Lung (tissue), 11 donors: ENCODE measurements at regions not wholly inside any gene's neighbourhood (a gene's known extent, or its start where the extent isn't known, plus 50 kb on each side); places are given as distances from the start of the nearest gene placed in this dataset.

ENCODE experiments used
- ATAC-seq: fragments of 200-7000 bp; cut with Tn5 transposase; one replicate; pipeline ENCODE4 v1.9.1; 2020; ENCODE audit warnings: moderate number of reproducible peaks; ENCODE audit not compliant: insufficient read depth, low FRiP score
- DNase-seq, 3 donors: peaks; one replicate each; pipeline ENCODE4 v3.0.0-alpha.2; 2013 to 2017
- H3K27ac ChIP-seq, 2 donors: one replicate each; pipeline ENCODE4 v1.5.1; 2013; ENCODE audit warnings: mild to moderate bottlenecking in 2 of 2, moderate library complexity in 2 of 2, control low read depth in 1 of 2, inconsistent platforms in 1 of 2, low read depth in 1 of 2, low read length in 1 of 2
- H3K27me3 ChIP-seq, 3 donors: one replicate each; pipeline ENCODE4 v1.5.1; 2013; ENCODE audit warnings: low read length in 2 of 3; ENCODE audit not compliant: control insufficient read depth in 3 of 3, insufficient read depth in 3 of 3
- H3K36me3 ChIP-seq, 4 donors: one replicate each; pipeline ENCODE4 v1.5.1; 2013; ENCODE audit warnings: low read length in 4 of 4, mild to moderate bottlenecking in 1 of 4, moderate library complexity in 1 of 4; ENCODE audit not compliant: control insufficient read depth in 4 of 4, insufficient read depth in 4 of 4
- H3K4me1 ChIP-seq, 5 donors: one replicate each; pipeline ENCODE4 v1.5.1; 2013; ENCODE audit warnings: low read length in 5 of 5, mild to moderate bottlenecking in 2 of 5, moderate library complexity in 1 of 5; ENCODE audit not compliant: control insufficient read depth in 5 of 5, insufficient read depth in 5 of 5
- H3K4me3 ChIP-seq: one replicate; pipeline ENCODE4 v1.5.1; 2013; ENCODE audit warnings: mild to moderate bottlenecking, control low read depth, moderate library complexity
- H3K9ac ChIP-seq, 2 donors: one replicate each; pipeline ENCODE4 v1.5.1; 2013; ENCODE audit warnings: low read length in 2 of 2, control low read depth in 1 of 2; ENCODE audit not compliant: insufficient read depth in 1 of 2
- H3K9me3 ChIP-seq, 4 donors: one replicate each; pipeline ENCODE4 v1.5.1; 2013; ENCODE audit warnings: low read length in 3 of 4, mild to moderate bottlenecking in 1 of 4, moderate library complexity in 1 of 4; ENCODE audit not compliant: control insufficient read depth in 4 of 4, insufficient read depth in 3 of 4
- WGBS, 2 donors: extraction: QIAGEN DNeasy Blood & Tissue Kit; methylation state at CpG; one replicate each; pipeline ENCODE4 v1.1.7; 2013; 5-methylcytosine and 5-hydroxymethylcytosine counted together
- TF ChIP-seq, protein P1 (sequence below): IDR thresholded peaks from 2 replicates; pipeline ENCODE4 v1.5.1; 2012; ENCODE audit warnings: mild to moderate bottlenecking; ENCODE audit errors: control extremely low read depth, extremely low read depth
- donor health status: control.
- donor health status: control.
- donor health status: Bipolar disorder and iron deficiency.
- donor health status: healthy.
- donor health status: DM: yes; HTN: yes; CAD: no.

DNA sequence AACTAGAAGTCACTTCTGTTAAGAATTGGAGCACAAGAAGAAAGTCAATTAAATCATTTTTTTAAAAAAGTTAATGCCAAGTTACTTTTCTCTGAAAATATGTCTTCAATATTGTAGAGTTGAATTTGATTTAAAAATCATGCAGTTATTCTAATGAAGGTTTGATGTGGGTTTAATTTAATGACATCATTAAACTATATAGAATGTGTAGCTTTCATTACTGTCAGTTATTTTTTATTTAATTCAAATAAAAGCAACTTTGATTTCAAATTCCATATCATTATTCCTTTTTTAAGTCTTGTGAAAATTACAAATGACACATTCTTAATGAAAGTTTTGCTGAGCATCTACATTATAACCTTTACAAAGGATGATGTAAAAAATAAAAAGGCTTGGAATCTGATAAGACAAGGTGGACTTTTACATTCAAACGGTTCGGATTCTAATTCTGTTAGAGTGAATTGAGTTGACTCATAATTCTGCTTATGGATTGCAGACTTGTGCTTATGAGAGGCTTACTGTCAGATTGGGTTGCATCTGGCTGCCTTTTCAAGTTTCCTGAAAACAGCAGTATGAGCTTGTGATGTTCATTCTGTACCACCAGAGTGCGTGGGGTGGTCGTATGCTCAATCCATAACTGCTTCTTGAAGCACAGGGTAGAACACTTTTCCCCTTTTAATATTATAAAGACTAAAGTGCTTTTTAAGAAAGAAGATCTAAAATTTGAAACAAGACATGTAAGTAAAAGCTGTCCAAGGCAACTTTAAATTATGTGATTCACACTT is 253.0 kb upstream of the ARRDC3 start:
- H3K27ac ChIP-seq: no peak overlapping the region
- ATAC-seq (no peak), DNase-seq (peak in 1 of 3 donors; percentile 38)
- no peak overlapping the region for H3K4me3 ChIP-seq
- 83 to 84% methylated on average over 4 of the region's 4 CpGs for WGBS, 2 donors
- peaks cover 0 to 10% (median 0%) of the 10 kb centered on the region in 5 donors for H3K4me1 ChIP-seq
- TF ChIP-seq, protein P1, sequence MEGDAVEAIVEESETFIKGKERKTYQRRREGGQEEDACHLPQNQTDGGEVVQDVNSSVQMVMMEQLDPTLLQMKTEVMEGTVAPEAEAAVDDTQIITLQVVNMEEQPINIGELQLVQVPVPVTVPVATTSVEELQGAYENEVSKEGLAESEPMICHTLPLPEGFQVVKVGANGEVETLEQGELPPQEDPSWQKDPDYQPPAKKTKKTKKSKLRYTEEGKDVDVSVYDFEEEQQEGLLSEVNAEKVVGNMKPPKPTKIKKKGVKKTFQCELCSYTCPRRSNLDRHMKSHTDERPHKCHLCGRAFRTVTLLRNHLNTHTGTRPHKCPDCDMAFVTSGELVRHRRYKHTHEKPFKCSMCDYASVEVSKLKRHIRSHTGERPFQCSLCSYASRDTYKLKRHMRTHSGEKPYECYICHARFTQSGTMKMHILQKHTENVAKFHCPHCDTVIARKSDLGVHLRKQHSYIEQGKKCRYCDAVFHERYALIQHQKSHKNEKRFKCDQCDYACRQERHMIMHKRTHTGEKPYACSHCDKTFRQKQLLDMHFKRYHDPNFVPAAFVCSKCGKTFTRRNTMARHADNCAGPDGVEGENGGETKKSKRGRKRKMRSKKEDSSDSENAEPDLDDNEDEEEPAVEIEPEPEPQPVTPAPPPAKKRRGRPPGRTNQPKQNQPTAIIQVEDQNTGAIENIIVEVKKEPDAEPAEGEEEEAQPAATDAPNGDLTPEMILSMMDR: no peak
- H3K9me3 ChIP-seq: no peaks in the 10 kb centered on the region
- no peaks in the 10 kb centered on the region for H3K27me3 ChIP-seq
- H3K9ac ChIP-seq: no peak overlapping the region
- no peaks in the 10 kb centered on the region for H3K36me3 ChIP-seq

- TF ChIP-seq, protein P1: no peak
- Histone ChIP-seq H3K27me3 (no peaks in the 10 kb centered on the region), H3K27ac (no peak overlapping the region), H3K9me3 (no peaks in the 10 kb centered on the region), H3K36me3 (no peaks in the 10 kb centered on the region), H3K9ac (no peak overlapping the region), H3K4me3 (no peak overlapping the region), H3K4me1 (no peaks in the 10 kb centered on the region)
- ATAC-seq: no peak
- 41 to 51% methylated on average over 1 of the region's 1 CpG for WGBS, 2 donors
- DNase-seq: no peak
Observed at GRCh38 chr5:91632871-91633270, 249.8 kb upstream of the ARRDC3 start.

DNA sequence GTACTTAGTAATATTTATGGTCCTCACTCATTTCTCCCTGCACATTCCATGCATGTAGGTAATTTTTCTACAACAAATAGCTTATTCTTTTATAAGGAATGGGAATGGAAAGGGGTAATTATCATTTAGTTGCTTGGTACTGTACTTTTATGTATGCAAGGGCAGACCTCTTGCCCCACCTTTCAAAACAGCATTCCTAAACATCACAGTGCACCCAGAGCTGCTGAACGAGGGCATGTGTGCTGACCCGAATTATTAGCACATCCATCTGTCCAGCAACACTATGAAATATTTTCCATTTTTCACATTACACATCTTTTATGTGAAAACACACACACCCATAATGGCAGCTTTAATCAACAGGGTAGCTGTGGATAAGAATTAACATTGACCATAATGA is 228.6 kb upstream of the ARRDC3 start:
- Histone ChIP-seq H3K9ac (no peak overlapping the region), H3K4me1 (no peaks in the 10 kb centered on the region), H3K36me3 (no peaks in the 10 kb centered on the region), H3K9me3 (no peaks in the 10 kb centered on the region), H3K27ac (no peak overlapping the region), H3K4me3 (no peak overlapping the region), H3K27me3 (no peaks in the 10 kb centered on the region)
- ATAC-seq (no peak), DNase-seq (no peak)
- TF ChIP-seq, protein P1: no peak
- WGBS, 2 donors: 44 to 86% methylated on average over 2 of the region's 2 CpGs

GRCh38 chr5:91607675-91608074 is 224.6 kb upstream of the ARRDC3 start:
- Histone ChIP-seq H3K27ac (no peak overlapping the region), H3K36me3 (no peaks in the 10 kb centered on the region), H3K27me3 (no peaks in the 10 kb centered on the region), H3K9me3 (no peaks in the 10 kb centered on the region), H3K4me1 (no peaks in the 10 kb centered on the region), H3K4me3 (no peak overlapping the region), H3K9ac (no peak overlapping the region)
- TF ChIP-seq, protein P1: no peak
- ATAC-seq (no peak), DNase-seq (no peak)
